OCI-LY1 (cell line): ENCODE measurements at regions not wholly inside any gene's neighbourhood (a gene's known extent, or its start where the extent isn't known, plus 50 kb on each side); places are given as distances from the start of the nearest gene placed in this dataset.

ENCODE experiments used
- CTCF ChIP-seq: fragments of 200-600 bp; sonication (generic), shearing (Covaris generic); IDR thresholded peaks from 2 replicates; pipeline ENCODE4 v1.5.1; 2017; ENCODE audit warnings: mild to moderate bottlenecking, antibody characterized with exemption, low read length, moderate library complexity, mixed read lengths
- EZH2 ChIP-seq: fragments of 200-600 bp; sonication (generic), shearing (Covaris generic); IDR thresholded peaks from 2 replicates; pipeline ENCODE4 v1.8.0; 2017; ENCODE audit warnings: borderline replicate concordance, mixed run types, mild to moderate bottlenecking, antibody characterized with exemption, low read length, moderate library complexity, mixed read lengths

- TF ChIP-seq CTCF: no peak
- TF ChIP-seq EZH2: no peak
Observed at GRCh38 chr1:192884241-192884640, 75.4 kb downstream of the RGS2 start.
